Activated CD4-positive, alpha-beta T cell treated with anti-CD3 and anti-CD28 coated beads, Interleukin-10, Interleukin-2, amounts not matched to agents 100 ng/mL and 50 ng/mL, durations not matched to agents 16 hours and 8 hours (primary cell): ENCODE measurements at regions not wholly inside any gene's neighbourhood (a gene's known extent, or its start where the extent isn't known, plus 50 kb on each side); places are given as distances from the start of the nearest gene placed in this dataset.
"Not testable (repeated sequence)": the region's sequence is repeated elsewhere in the genome, so short reads cannot be mapped to it uniquely, and the experiment has no call there.

ENCODE experiments used
- DNase-seq: peaks from one replicate; pipeline ENCODE4 v3.0.0-alpha.2; 2020

DNA sequence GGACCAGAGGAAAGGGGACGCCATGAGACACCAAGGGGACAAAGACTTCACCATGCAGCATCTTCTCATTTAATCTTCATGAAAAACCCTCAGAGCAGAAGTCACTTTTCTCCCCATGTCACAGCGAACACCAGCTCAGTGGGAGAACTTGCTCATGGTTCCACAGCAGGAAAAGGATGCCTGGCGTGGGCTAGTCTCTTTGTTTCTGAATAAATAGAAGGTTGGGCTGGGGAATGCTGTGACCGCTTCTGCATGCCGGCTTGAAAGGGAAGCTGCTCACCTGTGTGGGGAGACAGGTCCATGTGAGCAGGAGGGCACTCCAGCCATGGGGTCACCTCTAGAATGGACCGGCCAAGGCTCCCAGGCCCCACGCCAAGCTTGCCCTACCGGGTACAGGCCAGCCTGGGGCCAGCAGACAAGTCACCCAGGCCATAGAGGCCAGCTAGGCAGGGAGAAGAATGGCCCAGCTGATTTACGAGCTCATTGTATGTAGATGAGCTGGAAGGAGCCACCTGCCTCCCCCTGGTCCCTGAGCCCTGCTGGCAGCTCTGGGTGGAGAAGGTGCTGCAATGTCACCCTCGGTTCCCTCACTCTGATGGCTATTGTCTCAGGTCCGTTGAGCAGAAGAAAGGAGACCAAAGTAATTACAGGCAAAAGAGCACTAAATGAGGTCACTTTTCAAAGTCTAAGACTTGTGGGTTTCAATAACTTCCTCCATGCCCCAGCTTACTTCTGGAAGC is 82.0 kb upstream of the PDZD8 start:
- DNase-seq = no peak

DNA sequence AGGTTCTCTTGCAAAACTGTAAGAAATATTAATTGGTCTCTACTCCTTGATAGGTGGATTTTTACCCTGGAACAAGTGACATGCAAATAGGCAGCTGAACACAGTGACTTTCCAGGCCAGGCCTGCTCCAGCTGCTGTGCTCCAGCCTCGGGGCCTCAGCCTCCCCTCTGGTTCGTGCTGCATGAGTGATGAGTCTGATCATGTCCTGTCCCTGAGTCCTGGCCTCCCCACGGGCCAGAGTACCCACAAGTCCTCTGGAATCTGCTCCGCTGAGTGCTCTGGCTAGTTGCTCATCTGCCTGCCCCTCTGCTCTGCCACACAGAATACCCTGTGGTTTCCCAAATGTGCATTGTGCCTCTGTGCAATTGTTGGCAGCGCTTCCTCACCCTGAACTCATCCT is 80.1 kb upstream of the PDZD8 start:
- no peak for DNase-seq

DNA sequence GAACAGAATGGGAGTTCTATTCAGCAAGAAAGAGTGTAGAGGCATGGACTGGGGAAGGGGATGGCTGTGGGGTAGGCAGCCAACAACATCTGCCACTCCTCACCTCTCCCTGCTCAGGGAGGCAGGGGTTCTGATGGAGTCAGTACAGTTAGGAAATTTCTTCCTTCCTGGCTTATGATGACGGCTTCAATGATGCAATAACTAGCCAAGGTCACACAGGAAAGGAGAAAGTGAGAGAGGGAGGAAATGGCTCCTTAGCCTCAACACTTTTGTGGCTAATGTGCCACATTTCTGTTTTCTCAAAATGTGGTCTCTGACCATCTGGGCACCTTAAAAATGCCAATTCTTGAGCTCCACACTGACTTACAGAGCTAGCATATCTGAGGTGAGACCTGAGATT is 79.3 kb upstream of the PDZD8 start:
- no peak for DNase-seq

DNA sequence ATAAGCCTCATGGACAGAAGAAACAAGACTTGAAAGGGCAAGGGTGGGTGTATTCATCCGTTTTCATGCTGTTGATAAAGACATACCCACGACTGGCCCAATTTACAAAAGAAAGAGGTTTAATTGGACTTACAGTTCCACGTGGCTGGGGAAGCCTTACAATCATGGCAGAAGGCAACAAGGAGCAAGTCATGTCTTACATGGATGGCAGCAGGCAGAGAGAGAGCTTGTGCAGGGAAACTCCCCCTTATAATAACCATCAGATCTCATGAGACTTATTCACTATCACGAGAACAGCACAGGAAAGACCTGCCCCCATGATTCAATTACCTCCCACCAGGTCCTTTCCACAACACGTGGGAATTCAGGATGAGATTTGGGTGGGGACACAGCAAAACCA is 78.2 kb upstream of the PDZD8 start:
- not testable (repeated sequence) for DNase-seq

DNA sequence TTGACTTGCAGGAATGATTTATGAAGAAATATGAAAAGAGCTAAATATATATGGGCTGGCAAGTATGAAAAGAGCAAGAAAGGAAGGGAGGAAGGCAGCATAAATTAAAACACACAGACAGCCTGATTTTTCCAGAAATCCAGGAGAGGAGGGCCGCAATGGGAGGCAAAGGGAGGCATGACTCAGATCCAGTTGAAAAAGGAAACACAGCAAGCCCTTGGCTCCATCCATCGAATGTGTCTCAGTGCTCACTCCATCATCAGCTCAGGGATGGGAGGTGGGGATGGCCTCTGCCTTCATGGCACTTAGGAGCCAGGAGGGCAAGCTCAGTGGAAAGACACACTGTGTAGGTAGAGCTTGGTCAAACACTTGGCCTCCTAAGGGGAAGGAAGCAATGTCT is 75.7 kb upstream of the PDZD8 start:
- no peak for DNase-seq

DNA sequence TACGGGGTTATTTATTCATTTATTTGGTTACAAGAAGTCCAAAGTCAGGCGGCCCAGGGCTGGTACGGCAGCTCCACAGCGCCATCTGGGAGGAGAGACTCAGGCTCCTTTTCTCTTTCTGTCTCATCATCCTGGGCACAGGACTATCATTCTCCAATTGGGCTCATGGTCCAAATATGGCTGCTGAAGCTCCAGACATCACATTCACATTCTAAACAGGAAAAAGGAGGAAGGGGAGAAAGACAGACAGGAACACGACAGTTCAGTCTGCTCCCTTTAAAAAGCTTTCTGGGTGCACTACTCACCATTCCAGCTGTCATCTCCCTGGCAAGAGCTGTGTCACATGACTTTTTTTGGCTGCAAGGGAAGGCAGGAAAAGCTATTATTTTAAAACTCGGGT is 74.4 kb upstream of the PDZD8 start:
- DNase-seq = no peak

DNA sequence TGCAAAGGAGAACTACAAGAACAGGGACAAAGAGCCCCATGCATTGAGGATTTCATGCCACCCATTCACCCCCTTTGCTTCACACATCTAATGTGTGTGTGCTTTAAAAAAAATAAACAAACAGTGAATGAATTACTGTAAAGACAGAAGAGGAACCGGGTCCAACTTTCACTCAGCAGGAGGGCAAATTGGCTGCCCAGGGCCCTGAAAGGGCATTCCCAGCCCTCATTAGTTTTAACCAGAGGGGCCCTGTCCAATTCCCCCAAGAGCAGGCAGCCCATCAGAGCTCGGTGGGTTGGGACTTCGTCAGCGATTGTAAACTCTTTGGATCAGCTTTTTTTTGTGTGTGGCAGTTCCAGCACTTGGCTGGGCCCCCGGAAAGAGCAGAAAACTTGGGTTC is 73.6 kb upstream of the PDZD8 start:
- DNase-seq = no peak

DNA sequence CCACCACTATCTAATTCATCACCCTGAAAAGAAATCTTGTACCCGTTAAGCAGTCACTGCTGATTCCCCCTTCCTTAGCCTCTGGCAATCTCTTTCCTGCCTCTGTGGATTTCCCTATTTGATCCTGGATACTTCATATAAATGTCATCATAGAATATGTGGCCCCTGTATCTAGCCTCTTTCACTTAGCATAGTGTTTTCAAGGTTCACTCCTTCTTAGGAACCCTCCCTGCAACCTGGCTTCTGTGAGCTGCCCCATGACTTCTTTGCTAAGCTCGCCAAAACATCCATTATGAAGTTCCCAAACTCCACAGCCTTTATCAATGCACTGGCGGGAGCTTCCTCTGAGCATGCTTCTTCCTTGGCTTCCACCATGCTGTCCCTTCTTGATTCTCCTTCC is 70.8 kb upstream of the PDZD8 start:
- no peak for DNase-seq

DNA sequence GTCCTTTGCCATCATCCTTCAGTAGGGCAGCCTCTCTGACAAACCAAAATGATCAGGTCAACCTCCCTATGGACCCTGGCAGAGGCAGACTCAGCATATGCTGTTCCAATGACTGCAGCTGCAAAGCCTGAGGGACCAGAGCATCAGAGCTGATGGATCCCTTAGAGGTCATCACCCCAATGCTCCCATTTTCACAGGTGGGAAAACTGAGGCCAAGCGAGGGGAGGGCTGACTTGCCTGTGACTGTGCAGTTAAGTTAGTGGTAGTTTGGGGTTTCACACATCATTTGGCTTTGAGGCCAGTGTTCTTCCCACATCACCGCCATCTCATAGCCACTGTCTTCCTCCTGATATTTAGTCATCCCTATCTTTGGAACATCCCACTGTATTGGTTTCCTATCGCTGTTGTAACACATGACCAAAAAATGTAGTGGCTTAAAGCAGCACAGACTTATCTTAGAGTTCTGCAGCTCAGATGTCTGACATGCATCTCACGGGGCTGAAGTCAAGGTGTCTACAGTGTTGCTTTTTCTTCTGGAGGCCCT is 69.3 kb upstream of the PDZD8 start:
- no peak for DNase-seq

DNA sequence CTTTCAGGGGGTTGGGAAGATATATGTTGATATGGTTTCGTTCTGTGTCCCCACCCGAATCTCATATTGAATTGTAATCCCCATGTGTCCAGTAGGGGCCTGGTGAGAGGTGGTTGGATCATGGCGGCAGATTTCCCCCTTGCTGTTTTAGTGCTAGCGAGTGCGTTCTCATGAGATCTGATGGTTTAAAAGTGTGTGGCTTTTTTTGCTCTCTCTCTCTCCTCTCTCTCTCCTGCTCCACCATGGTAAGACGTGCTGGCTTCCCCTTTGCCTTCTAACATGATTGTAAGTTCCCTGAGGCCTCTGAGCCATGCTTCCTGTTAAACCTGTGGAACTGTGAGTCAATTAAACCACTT is 68.4 kb upstream of the PDZD8 start:
- DNase-seq = no peak

DNA sequence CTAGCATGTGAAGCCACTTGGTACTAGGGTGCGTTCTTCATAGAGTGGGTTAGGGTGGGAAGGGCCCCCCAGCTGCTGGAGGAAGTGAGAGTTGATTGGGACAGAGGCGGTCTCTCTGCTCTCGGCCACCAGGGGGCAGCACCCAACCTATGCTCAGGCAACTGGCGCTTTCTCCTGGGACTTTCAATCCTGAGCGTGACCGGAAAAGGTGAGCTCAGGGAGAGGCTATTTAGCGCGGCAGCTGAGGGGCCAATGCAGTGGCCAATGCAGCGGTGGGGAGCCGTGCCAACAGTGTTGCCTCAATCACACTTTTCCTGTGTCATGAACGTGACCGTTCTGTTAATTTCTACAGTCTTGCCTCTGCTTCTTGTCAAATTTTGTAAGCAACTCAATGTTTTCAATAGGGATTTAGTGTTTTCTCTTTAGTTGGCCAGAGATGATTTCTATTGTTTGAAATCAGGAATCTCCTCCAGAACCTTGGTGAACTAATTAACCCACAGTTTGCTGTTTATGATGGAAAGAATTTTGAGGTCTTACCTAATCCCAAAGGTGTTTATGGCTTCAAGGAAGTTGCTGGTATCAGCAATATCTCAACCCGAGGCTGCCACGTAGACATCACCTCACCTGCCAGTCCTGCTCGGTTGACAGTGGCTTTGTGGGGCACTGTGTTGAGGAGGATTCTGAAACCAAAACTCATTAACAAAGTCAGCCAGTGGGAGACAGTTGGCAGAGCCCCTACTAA is 67.9 kb upstream of the PDZD8 start:
- DNase-seq = peak; percentile 40

DNA sequence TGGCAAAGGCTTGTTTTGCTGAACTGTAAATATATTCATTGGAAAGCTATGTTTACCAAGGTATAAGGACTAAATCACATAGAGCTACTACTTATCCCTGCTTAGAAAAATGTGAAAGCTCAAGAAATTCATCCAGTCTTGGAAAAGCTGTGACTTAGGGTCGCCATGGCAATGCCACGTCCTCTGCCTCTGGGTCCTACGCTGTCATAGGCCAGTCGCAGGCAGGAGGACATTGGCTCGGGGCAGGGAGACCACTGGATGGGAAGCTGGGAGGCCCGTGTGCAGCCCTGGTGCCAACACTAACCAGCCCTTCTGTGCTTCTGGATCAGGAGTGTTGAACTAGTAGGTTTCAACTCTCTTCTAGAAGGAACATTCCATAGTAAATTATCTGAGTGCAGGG is 67.3 kb upstream of the PDZD8 start:
- no peak for DNase-seq

DNA sequence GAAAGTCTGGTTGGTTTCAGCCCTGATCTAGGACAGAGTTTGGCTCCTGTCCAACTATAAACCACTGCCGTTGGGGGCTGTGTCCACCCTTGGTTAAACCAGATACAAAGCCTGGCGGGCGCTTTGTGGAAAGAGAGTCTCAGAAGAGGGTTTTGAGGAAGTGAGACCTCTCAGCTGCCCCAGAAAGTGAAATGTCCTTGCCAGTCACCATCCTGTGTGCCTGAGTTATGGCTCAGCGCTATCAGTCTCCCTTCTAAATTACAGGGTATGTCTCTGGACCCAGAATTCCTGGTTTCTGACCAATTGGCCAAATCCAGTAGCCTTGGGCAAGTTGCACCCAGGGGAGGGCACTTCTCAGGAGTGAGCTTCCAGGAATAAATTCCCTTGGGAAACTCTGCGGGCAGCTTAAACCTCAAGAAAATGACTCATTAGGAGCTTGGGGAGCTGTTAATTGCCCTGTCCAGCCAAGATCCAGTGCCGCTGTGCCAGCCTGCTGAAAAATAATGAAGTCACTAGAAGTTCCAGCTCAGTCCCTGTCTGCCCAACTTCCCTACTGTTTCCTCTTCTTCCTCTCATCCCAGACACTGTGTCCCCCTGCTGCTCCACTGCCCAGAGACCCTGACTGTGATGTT is 66.7 kb upstream of the PDZD8 start:
- DNase-seq = no peak

DNA sequence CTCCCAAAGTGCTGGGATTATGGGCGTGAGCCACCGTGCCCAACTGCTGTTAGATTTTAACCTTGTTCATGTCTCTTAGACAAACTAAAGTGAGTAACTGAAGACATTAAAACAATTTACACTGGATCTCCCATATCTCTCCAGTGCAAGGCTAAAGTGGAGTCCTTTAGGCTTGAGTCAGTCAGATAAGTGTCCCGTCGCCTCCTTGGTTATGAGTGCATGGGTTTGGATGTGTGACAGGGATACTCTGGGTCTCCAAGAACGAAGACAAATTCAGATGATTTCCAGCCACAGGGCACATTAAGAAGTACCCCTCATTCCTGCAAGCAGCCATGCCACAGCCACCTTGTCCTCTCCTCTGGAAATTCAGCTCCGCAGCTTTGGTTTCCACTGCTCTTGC is 66.1 kb upstream of the PDZD8 start:
- DNase-seq = no peak

DNA sequence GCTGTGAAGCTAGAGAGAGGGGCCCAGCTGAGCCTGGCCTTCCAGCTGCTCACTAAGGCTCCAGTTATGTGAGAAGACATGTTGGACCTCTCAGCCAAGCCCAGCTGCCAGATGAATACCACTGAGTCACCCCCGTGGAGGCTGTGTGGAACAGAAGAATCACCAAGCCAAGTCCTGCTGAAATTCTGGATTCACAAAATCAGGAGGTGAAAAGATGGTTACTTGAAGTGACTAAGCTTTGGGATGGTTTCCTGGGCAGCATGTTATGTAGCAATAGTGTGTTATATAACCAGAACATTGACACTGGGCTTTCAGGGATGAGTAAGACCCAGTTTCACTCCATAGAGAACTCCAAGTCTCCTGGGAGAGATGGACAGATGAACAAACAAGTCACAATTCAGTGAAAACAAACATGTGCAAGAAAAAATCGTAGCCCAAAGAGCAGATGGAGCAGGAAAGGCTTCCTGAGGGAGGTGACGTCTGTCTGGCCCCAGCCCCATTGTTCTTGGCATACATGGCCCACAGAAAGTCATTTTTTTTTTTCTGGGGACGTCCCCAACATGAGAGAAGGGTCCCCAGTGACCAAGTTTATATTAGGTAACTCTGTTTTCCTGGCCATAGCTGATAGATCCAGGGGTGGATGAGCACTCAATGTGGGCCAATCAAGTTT is 64.1 kb upstream of the PDZD8 start:
- no peak for DNase-seq

DNA sequence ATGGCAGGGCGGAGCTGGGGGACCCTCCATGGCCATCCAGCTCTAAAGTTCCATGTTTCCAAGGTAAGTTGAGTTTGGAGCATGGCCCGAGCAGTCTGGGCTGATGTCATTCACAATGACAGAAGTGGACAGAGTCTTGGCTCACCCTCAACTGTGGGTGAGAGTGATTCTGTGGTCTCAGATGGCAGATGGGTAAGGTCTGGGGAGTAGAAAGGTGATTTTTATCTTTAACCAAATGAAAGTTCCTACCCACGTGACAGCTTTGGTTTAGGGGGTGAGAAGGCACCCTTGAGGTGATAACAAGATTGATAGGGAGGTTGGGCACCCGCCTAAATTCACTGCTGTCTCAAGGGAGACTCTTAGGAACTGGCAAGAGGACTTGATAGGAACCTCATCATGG is 57.6 kb upstream of the PDZD8 start:
- DNase-seq = no peak

DNA sequence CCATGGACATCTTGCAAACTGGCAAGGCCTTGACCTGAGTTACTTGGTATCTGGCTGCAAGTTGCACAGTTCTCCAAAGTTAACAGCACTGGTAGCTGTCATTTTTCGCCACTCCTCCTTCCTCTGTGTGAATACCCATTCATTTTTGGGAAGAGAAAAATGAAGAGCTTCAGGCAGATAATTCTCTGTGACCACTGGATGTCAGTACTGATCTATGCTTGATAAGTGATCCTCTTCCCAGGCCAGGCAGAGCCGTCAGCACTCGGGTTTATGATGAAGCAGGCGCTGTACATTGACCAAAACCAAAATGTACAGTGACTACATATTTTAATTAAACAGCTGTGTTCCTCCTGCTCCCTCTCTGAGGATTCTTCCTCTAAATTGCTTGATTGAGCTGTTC is 55.9 kb upstream of the PDZD8 start:
- no peak for DNase-seq

DNA sequence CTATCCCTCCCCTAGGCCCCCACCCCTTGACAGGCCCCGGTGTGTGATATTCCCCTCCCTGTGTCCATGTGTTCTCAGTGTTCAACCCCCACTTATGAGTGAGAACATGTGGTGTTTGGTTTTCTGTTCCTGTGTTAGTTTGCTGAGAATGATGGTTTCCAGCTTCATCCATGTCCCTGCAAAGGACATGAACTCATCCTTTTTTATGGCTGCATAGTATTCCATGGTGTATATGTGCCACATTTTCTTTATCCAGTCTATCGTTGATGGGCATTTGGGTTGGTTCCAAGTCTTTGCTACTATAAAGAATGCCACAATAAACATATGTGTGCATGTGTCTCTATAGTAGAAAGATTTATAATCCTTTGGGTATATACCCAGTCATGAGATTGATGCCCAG is 55.3 kb upstream of the PDZD8 start:
- not testable (repeated sequence) for DNase-seq

DNA sequence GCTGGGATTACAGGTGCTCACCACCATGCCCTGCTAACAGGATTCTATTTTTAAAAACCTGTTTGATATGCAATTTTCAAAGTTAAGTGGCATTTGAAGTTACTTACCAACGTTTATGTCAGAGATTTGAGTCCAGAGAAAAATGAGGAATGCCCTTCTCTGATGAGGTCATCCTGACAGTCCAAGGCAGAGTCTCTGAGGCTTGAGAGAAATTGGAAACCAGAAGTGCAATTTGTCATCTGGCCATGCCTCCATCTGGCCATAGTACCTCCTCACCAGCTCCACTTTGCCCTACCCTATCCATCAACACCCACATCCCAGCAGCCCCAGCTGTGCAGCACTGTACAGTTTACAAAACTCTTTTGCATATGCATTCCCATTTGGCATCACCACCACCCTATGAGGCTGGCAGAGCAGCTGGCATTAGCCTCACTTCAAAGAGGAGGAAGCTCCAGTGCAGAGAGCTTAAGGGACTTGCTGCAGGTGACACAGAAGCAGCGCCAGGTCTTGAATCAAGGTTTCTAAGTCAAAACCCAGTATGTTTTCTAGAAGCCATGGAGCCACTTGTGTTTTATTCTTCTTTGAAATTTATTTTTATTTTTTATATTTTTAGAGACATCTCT is 54.5 kb upstream of the PDZD8 start:
- DNase-seq = no peak

DNA sequence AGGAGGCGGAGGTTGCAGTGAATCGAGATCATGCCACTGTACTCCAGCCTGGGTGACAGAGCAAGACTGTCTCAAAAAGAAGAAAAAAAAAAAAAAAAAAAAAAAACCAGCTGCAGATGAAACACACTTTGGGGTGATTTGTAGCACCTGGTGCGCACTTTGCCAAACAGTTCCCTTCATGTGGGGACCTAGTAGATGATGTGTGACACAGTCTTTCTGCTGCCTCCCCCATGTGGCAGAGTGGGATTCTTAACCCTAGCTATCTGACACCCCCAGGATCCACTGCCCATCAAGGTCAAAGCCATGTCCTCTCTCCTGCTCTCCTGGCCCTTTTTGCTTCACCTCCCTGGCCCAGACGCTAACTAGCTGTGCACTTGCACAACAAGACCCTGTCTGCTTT is 52.1 kb upstream of the PDZD8 start:
- no peak for DNase-seq

DNA sequence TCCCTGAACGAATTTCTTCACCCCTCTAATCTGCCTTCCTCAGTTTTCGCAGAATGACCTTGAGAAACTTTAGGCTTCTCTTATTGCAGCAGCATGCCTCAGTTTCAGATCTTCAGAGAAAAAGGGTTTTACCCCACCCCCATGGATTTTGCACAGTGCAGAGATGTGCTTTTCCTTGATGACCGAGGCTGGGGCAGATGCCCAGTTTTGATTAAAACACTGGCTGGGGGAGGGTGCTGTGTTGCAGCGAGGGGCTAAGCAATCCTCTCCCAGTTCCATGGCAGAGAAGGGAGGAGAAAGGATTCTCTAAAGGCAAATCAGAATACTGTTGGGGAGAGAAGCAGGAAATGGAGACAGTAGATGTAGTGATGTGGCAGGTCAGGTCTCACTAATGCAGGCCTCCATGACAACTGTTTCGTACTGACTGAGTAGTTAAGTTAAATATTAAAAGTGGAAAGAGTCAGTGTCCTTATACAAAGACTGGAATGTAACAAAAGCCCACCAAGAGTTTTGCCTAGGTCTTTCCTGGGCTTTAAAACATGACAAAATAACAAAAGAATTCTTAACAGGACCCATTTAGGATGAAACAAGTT is 50.8 kb upstream of the PDZD8 start:
- no peak for DNase-seq

DNA sequence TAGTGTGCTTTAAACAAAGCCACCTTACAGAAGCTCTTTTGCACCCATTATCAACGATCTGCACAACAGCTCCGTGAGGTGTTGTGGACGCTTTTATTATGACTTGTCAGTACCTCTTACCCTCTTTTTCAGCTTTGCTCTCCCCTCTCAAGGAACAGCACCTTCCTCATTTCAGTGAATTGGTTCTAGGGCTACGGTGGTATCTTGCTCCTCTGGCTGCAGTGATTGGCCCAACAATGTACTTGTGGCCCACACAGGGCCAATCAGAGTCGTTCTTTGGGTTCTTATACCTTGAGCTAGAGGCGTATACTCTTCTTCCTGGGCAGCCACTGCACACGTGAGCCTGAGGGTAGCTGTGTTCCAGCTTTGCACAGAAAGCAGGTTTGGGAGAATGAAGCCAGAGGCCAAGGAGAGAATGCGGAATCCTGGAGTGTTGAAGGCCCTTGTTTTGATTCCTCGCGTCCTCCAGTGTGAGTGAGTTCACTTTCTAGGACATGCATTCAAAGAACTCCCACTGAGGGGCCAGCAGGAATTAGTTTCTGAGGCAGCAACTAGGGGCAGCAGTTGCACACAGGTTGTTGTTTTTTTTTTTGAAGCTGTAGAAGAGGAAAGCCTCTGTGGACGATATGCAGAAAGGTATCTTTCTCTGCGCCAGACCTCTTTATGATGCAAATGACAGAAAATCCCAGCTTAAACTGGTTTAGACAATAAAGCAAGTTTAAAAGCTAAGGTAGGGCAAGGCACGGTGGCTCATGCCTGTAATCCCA is 49.8 kb upstream of the PDZD8 start:
- DNase-seq = no peak
